NCI-H446 (cell line): ENCODE measurements at regions not wholly inside any gene's neighbourhood (a gene's known extent, or its start where the extent isn't known, plus 50 kb on each side); places are given as distances from the start of the nearest gene placed in this dataset.
"Not testable (repeated sequence)": the region's sequence is repeated elsewhere in the genome, so short reads cannot be mapped to it uniquely, and the experiment has no call there.

Experiments
- DNase-seq, 2 experiments: peaks; one replicate each; lab custom pipeline; 2025; lab: John Stamatoyannopoulos, UW

DNA sequence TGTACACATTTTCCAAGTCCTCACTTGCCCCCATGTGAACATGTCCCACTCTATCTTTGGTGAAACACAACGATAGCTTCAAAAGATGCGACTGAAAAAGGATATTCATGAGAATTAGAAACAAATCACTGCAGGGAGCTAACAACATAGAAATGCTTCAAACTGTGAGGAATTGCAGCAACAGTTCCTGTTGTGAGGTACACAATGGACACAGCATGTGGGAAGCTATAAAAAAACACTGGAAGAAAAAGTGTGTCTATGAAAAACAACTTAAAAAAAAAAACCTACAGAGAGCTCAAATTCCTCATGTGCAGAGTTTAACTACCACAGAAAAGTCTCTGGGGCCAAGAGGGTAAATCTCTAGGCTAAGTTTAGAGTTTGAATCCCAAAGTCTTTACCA, 51.6 kb upstream of the BLTP1 start:
- DNase-seq, result no peak

DNA sequence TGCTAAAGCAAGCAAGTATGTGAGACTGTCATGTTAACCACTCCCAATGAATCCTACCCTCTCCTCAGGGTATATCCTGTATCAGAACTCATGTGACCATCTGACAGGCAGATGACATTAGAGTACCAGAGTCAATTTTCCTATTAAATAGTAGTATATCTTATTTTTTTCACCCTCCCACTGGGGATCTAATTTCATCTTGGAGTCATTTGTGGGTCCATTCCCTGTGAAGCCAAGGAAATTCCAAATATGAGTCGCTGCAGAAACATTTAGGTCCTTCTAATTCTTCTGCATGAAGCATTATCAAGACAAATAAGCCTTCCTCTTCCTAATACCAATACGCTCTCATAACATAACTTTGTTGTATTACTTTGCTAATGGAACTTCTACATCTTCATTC, 52.2 kb upstream of the BLTP1 start:
- DNase-seq, result no peak

DNA sequence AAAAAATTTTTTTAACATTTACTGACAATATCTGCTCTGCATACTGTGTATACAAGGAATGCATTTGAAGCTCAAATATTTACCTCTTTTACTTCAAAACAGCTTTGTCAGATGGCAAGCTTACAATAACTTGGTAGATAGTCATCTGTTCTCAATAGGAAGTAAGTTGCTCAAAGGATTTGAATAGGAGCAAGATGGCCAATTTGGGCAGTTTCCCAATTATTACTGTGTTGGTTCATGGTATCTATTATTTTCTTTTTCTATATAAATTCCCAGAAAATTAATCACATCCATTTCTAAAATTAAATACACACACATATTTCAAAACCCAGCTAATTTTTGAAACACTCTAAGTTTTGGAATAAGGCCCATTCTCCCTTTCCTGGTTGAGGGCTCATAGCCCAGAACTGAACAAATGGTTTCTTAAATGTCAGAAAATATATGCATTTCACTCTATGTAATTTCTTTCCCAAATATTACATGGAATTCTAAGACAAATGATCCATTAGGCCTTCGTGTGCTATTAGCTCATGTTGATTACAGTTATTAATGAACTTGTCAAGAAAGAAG, 60.2 kb upstream of the BLTP1 start:
- DNase-seq, result no peak

DNA sequence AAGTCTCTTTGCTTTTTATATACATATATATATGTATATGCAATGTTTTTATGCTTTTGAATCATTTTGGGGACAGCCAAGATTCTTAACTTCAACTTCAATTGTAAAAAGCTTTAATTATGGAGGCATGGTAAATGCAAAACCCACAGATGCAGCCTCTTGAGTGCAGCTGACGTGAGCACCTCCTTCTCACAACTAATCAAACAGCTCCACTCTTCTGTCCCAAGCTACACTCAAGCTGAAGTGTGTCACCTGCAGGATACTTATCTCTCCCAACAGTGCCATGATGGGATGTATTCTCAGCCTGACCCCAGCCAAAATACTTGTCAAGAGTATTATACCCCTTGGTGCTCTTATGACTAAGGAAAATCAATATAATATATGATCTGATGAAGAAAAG, 60.7 kb upstream of the BLTP1 start:
- DNase-seq, result no peak

DNA sequence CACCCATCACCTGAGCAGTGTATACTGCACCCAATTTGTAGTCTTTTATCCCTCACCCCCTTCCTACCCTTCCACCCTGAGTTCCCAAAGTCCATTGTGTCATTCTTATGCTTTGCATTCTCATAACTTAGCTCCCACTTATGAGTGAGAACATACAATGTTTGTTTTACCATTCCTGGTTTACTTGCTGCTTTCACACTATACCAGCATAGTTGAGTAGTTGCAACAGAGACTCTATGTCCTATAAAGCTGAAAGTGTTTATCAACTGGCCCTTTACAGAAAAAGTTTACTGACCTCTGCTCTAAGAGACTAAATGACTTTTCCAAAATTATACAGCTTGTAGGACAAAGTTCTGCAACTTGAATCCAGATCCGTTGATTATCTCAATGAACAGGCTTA, 61.1 kb upstream of the BLTP1 start:
- DNase-seq, result no peak

DNA sequence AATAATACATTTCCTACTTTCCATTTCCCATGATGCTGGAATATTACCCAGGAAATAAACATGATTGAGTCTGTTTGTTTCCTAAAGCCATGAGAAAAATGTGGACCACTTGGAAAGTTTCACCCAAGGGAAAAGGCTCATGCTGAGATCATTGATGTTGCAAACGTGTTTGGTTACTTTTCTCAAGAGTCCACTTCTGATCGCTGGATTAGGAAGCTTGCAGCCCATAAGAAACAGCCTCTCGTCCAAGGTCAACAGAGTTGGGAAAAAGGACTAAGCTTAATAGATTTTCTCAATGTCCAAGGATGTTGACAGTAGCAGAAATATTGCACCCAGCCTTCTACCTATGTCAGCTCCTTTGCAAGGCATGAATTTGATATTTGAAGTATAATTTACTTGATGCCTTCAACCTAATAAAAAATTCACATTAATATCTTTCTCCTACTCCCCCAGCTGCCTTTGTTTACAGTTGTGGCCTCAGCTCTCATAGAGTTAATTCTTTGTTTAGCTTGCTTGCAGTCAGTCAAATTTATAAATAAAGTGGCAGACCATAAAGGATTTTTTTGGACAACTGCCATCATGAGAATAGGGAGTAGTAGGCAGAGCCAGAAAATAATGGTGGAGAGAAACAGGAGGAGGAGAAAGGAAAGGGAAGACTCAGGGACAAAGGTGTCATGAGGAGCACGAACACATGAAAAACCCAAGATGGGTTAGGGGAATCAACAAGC, 65.6 kb upstream of the BLTP1 start:
- no peak for DNase-seq

DNA sequence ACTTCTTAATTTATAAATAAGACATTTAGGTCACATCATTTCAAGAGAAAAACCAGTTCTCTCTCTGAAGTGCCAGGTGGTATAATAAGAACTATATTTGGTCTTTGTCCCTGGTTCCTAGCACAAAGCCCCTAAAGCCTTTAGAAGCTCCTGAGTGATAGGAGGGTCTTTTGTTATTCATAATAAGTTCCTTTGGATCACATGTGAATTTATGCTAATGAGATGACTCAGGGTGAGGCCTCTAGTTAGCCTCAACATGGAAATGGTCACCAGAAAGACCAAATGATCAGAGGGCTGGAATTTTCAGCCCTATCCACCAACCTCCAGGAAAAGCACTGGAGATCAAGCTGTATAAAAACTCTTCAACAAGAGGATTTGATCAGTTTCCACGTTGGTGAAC, 68.1 kb upstream of the BLTP1 start:
- DNase-seq, result no peak

DNA sequence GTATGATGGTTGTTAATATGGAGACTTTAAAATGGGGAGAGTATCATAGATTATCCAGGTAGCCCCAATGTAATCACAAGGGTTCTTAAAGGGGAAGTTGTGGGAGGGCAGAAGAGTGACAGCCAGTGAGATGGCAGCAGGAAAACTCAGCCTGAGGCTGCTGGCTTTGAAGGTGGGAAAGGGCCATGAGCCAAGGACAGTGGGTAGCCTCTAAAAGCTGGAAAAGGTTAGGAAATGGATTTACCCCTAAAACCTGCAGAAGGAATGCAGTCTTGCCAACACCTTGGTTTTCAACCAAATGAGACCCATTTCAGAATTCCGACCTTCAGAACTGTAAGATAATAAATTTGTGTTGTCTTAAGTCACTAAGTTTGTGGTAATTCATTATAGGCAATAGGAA, 68.8 kb upstream of the BLTP1 start:
- DNase-seq, result no peak

DNA sequence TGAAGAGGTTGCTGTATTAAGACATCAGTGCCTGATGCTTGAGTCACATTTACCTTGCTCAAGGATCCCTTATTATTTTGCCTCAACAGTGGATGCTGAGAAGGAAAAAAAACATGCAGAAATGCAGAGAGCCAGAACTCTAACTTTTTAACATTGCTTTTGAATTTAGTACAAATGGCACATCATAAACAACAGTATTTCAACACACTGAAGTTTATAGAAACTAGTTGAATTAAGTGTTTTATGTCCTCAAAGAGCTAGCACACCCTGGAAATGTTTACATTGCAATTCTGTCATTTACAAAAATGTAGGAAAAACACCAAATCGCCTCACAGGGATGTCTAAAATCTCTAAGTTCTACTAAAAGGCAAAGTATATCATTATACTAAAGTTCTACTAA, 69.5 kb upstream of the BLTP1 start:
- DNase-seq, result no peak

DNA sequence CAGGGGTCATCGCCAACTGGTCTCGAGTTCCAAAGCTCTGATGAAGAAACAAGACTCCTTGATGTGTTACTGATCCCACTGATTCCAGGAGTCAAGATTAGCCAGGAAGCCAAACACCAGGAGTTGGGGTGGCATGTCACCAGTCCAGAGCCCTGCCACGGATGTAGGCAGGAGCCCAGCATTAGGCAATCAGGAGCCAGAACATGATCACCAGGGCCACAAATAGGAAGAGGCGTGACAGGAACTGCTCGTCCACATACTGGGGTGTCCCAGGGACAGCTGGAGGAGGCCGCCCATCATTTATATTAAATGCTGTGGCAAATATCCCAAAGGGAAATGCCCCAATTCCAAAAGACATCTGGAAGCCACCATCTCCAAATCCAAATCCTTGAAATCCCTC, 74.5 kb upstream of the BLTP1 start:
- DNase-seq, result not testable (repeated sequence)

DNA sequence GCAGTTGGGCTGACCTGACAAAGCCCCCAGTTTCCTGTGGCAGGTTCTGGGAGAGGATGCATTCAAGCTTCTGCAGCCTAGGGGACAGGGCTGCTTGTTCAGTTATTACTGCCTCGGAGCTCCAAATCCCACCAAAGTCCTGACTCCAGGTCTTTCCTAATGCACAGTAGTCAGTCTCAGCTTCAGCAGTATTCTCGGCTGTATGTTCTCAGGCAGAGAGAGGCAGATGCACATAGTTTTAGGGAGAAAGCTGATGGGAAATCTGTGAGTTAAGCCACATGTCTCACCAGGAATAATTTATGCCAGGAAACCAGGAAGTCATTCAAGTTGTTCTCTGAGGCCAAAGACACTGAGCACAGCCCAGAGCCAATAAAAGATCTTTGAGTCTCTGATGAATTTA, 75.3 kb upstream of the BLTP1 start:
- DNase-seq, result not testable (repeated sequence)

DNA sequence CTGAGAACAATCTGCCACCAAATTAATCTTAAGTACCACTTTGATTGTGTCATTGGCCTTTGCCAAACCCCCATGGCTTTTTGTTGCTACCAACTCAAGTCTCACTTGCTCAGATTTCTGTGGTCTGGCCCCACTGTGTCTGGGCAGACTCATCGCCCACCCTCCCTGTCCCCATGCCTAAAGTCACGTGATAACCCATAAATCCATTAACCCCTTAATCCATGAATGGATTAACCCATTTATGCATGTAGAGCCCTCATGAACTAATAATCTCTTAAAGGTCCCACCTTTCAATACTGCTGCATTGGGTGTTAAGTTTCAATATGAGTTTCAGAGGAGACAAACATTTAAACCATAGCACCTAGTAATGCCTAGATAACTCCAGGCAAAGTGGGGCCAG, 78.5 kb upstream of the BLTP1 start:
- no peak for DNase-seq

DNA sequence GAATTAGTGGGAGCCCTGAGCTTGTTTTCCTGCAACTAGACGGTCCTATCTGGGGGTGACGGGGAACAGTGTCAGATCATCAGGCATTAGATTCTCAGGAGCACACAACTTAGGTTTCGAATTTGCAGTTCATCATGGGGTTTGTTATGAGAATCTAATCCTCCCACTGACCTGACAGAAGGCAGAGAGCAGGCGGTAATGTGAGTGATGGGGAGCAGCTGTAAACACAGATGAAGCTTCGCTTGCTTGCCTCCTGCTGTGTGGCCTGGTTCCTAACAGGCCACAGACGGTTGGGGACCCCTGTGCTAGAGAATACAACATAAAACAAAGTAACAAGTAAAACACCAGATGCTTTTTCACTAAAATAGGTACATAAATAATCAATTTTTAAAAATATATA, 86.2 kb upstream of the BLTP1 start:
- no peak for DNase-seq

DNA sequence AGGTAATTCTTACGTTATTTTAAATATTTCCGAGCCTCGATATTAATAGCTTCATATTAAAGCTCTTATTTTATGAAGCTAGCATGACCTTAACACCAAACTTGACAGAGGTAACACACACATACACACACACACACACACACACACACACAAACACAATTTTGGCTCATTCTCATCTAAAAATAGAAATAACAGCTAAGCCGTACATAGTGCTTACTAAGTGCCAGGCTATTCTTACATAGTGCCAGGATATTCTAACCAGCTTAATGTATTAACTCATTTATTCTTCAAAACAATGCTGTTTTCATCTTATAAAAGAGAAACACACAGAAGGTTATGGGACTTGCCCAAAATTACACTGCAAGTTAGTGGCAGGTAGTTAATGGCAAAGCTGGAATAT, 87.0 kb upstream of the BLTP1 start:
- DNase-seq, result no peak

DNA sequence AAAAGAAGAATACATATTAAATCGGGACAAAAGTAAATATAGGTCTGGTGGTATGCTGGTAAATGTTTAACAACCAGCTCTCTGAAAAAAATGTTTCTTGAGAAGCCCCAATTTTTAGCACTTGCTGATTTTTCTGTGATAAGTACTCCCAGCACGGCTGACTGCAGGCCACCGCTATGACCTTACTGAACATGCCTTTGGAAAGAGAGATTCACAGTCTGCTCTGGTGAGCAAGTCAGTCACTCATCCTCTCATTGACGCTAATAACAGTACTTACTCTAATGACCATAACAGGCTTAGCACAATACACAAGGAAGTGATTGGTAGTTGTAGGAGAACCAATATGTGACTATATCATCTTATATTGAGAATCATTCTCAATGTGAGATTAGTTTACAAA, 98.9 kb upstream of the BLTP1 start:
- DNase-seq, result no peak

DNA sequence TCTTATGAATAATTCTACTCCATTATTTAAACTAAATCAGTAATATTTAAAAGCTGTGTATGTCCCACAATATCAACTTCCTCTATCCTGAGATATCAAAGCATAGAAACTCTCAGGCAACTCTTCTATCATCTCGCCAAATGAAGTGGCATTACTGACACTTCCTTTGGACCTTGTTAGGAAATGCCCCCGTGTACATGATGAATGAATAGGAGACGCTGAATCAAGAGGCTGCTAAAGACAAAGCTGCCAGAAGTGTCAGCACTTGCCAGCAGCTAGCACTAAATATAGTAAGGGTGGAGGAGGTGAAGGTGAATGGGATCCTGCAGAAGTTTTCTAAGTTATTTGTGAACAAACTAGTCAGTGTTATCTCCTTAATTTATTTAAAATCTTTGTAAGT, 99.5 kb upstream of the BLTP1 start:
- DNase-seq, result no peak

DNA sequence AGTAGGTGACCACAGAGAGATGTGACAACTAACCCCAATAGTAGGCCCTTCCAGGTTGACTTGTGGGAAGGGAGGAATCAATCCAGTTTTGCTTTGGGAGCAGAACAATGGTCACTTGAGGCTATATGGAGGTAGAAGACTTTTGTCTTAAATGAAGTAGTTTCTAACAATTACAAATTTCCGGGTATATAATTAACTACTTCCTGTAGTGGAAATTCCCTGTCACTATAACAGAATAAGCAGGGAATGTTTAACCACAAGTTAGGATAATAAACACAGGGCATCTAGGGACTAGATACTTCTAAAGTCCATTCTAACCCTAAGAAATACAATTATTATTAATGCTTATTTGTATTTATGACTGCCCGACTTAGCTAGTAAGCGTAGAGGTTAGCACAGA, 99.0 kb upstream of the TRPC3 start:
- DNase-seq, result no peak

DNA sequence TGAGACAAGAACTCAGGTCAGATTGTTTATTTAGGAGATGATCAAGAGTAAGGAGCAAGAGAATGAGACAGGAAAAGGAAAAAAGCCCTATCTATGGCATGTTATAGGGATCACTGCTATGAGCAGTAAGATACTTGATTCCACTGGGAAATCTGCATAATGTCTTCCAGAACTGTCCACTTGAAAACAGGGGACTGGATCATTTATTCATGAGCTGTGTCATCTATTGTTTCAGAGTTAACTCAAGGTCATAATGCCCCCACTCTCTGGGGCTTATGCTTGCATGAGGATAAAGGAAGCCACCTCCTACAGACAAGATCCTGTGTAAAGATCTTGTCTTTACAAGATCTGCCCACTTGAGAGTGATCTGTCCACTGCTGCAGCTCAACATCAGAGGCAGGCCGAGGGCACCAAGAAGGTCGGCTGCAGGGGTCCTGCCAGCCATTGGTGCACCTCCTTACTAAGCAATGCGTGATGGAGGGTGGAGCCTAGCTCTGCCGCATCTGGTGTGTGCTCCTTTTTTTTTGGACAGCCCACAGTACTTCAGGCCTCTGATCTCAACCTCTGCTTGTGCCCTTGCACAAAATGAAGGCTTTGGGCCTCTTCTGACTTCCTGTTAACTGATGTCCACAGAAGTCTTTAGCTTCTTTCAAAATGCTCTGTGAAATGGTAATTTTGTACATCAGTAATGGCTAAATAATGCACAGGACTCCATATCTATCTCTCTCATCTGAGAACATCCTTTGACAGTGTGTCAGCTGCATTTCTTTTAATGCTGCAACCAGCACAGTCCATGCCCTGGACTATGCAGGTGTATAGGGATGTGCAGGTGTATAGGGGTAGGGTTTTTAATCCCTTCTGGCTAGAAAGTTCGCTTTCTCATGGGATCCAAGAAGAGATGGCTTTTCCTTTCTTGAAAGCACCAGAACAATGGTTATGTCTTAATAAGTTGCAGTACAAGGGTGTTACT, 95.9 kb upstream of the TRPC3 start:
- DNase-seq, result no peak

DNA sequence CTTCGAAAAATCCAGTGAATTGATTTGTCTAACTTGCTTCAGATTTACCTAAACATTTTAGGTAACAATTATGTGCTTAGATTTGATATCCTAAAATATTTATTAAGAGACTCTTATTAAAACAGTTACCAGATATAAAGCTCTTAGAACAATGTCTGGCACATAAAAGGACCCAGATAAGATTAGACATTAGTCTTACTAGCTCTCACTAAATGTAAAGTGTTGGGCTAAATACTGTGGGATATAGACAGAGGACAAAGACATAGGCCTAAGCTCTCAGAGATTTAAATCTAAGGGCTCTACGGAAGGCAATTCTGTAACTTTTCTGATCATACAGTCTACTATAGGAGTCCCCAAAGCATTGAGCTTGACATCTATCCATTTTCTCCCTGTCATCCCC, 94.4 kb upstream of the TRPC3 start:
- no peak for DNase-seq

DNA sequence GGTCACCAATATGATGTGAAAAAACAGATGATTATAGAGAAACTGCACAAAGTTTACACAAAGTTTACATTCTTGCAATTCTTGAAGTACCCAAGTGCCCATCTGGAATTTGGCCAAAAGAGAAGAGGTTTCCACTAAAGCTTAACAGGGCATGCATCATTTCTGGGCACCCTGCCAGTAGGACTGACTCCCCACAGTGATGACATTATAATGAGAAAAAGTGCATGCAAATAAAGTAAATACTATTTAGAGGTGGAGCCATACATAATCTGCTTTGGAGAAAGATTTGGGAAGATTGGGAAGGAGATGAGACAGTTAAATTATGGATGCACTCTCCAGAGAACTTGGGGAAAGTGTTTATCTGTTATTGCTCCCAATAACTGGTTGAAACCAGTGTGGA, 93.7 kb upstream of the TRPC3 start:
- peak; percentile 48 to 83 for DNase-seq

DNA sequence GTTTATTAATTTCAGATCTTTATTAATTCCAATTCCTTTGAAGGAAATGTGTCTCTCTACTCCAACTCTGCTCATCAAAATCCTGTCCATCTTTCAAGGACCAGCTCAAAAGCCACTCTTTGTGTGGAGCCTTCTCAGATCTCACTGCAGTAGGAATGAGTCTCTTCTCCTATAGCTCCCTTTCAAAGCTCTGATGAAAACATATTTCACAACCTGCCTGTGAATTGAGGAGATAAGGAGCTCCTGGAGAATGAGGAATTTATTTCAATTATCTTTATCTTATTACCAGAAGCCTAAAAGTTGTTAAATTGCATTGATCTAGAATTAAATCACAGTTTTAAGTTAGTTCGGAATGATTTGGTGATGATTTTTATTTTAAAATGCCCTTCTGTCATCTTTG, 92.6 kb upstream of the TRPC3 start:
- no peak for DNase-seq

DNA sequence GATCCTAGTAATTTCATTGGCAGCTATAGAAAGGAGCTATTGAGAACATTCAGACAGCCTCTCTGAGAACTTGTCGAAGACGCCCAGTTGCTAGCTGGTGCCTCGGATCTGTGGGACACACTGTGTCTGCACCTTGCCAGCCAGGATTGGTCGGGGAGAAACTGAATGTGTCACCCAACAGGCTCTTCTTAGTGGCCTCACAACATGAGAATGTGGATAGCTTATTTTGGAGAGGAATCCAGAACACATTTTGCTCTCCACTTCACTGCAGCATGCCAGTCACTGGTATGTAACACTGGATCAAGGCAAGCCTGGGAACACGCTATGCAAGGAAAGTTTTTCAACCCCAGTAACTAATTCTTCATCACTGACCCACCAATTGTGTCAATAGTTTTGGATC, 89.5 kb upstream of the TRPC3 start:
- DNase-seq, result no peak

DNA sequence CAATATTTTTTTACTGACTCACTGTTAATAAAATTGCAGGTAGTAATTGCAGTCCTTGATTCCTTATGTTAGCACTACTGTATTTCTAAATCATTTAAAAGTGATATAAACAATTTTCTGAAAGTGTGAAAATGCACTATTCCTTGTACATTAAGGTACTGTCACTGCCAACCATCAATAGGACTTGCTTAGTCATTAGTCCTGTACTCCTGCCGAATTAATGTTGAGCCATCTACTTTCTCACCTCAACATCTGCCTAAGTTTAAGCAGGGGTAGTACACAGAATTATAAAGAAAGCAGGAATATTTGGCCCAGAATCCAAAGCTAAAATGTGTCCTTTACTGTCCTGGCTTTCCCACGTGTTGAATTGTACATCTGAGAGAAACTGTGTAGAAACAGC, 87.0 kb upstream of the TRPC3 start:
- peak in 1 of 2 experiments; percentile 13 for DNase-seq
